SK-N-SH treated with all-trans-retinoic acid at 6 μM for 48 hours (cell line): ENCODE measurements at regions not wholly inside any gene's neighbourhood (a gene's known extent, or its start where the extent isn't known, plus 50 kb on each side); places are given as distances from the start of the nearest gene placed in this dataset.

ENCODE experiments used
- ATAC-seq: fragments of 200-7000 bp; cut with Tn5 transposase; 3 replicates; pipeline ENCODE4 v1.9.1; 2020; ENCODE audit warnings: mild to moderate bottlenecking, moderate library complexity
- ARNTL ChIP-seq: fragments of 450-650 bp; formaldehyde crosslinking; IDR thresholded peaks from 2 replicates; pipeline ENCODE4 v1.5.0; 2020; ENCODE audit warnings: low read depth, mild to moderate bottlenecking, moderate library complexity, borderline replicate concordance
- BACH2 ChIP-seq: fragments of 250-450 bp; sonication (Bioruptor Pico); IDR thresholded peaks from 2 replicates; pipeline ENCODE4 v1.9.0; 2021; ENCODE audit warnings: mild to moderate bottlenecking, borderline replicate concordance
- CREB5 ChIP-seq: fragments of 250-450 bp; sonication (Bioruptor Pico); IDR thresholded peaks from 2 replicates; pipeline ENCODE4 v1.5.1; 2020; ENCODE audit warnings: low read depth, mild to moderate bottlenecking, moderate library complexity
- CSDC2 ChIP-seq: fragments of 250-450 bp; sonication (Bioruptor Pico); IDR thresholded peaks from 2 replicates; pipeline ENCODE4 v1.5.0; 2020; ENCODE audit warnings: mild to moderate bottlenecking, moderate library complexity
- ESRRG ChIP-seq: fragments of 250-450 bp; sonication (Bioruptor Pico); IDR thresholded peaks from 2 replicates; pipeline ENCODE4 v1.6.1; 2021; ENCODE audit warnings: mild to moderate bottlenecking
- GLIS3 ChIP-seq: fragments of 250-450 bp; sonication (Bioruptor Pico); IDR thresholded peaks from 2 replicates; pipeline ENCODE4 v1.5.0; 2020; ENCODE audit warnings: mild to moderate bottlenecking, moderate library complexity
- ISL1 ChIP-seq: fragments of 250-450 bp; sonication (Bioruptor Pico); IDR thresholded peaks from 2 replicates; pipeline ENCODE4 v2.1.2; 2022; ENCODE audit warnings: mild to moderate bottlenecking, moderate library complexity
- POU6F1 ChIP-seq: fragments of 250-450 bp; sonication (Bioruptor Pico); IDR thresholded peaks from 2 replicates; pipeline ENCODE4 v1.8.0; 2021; ENCODE audit warnings: low read depth, mild to moderate bottlenecking, moderate library complexity, borderline replicate concordance
- PPARA ChIP-seq: fragments of 250-450 bp; sonication (Bioruptor Pico); IDR thresholded peaks from 2 replicates; pipeline ENCODE4 v1.5.0; 2020; ENCODE audit warnings: mild to moderate bottlenecking, borderline replicate concordance
- RARB ChIP-seq: fragments of 250-450 bp; sonication (Bioruptor Pico); IDR thresholded peaks from 2 replicates; pipeline ENCODE4 v1.8.0; 2021; ENCODE audit warnings: mild to moderate bottlenecking, moderate library complexity
- SNAI2 ChIP-seq: fragments of 250-450 bp; sonication (Bioruptor Pico); IDR thresholded peaks from 2 replicates; pipeline ENCODE4 v1.5.0; 2020; ENCODE audit warnings: mild to moderate bottlenecking, moderate library complexity
- TCF4 ChIP-seq: fragments of 250-450 bp; sonication (Bioruptor Pico); IDR thresholded peaks from 2 replicates; pipeline ENCODE4 v1.8.0; 2021; ENCODE audit warnings: mild to moderate bottlenecking, moderate library complexity, borderline replicate concordance
- TOX ChIP-seq: fragments of 250-450 bp; sonication (Bioruptor Pico); IDR thresholded peaks from 2 replicates; pipeline ENCODE4 v1.8.0; 2021; ENCODE audit warnings: mild to moderate bottlenecking, moderate library complexity, borderline replicate concordance
- TSHZ2 ChIP-seq: fragments of 250-450 bp; sonication (Bioruptor Pico); IDR thresholded peaks from 2 replicates; pipeline ENCODE4 v1.5.0; 2020; ENCODE audit warnings: mild to moderate bottlenecking, moderate library complexity
- ZC3H10 ChIP-seq: fragments of 250-450 bp; sonication (Bioruptor Pico); IDR thresholded peaks from 2 replicates; pipeline ENCODE4 v1.5.1; 2021; ENCODE audit warnings: mild to moderate bottlenecking, moderate library complexity
- ZFP3 ChIP-seq: fragments of 250-450 bp; sonication (Bioruptor Pico); IDR thresholded peaks from 2 replicates; pipeline ENCODE4 v1.5.0; 2020; ENCODE audit warnings: mild to moderate bottlenecking, moderate library complexity
- ZFP30 ChIP-seq: fragments of 450-650 bp; formaldehyde crosslinking; IDR thresholded peaks from 2 replicates; pipeline ENCODE4 v1.5.0; 2022; ENCODE audit warnings: mild to moderate bottlenecking, moderate library complexity
- ZNF565 ChIP-seq: fragments of 450-650 bp; formaldehyde crosslinking; conservative IDR thresholded peaks from 2 replicates; pipeline ENCODE4 v1.5.0; 2020; ENCODE audit warnings: low read depth, mild to moderate bottlenecking, moderate library complexity
- ZNF70 ChIP-seq: fragments of 450-650 bp; formaldehyde crosslinking; IDR thresholded peaks from 2 replicates; pipeline ENCODE4 v1.5.0; 2020; ENCODE audit warnings: mild to moderate bottlenecking, moderate library complexity
- ZNF8 ChIP-seq: fragments of 450-650 bp; formaldehyde crosslinking; IDR thresholded peaks from 2 replicates; pipeline ENCODE4 v1.5.0; 2020; ENCODE audit warnings: mild to moderate bottlenecking, moderate library complexity
- TF ChIP-seq, protein P1 (sequence below): fragments of 250-450 bp; sonication (Bioruptor Pico); IDR thresholded peaks from 2 replicates; pipeline ENCODE4 v1.8.0; 2020; ENCODE audit warnings: mild to moderate bottlenecking, moderate library complexity, borderline replicate concordance

GRCh38 chr13:78145276-78145675, 226.6 kb upstream of the EDNRB start:
- no peak for ATAC-seq
- TF ChIP-seq CREB5 (CRISPR knock-in tag) (no peak), TCF4 (CRISPR knock-in tag) (no peak), ISL1 (CRISPR knock-in tag) (no peak)

DNA sequence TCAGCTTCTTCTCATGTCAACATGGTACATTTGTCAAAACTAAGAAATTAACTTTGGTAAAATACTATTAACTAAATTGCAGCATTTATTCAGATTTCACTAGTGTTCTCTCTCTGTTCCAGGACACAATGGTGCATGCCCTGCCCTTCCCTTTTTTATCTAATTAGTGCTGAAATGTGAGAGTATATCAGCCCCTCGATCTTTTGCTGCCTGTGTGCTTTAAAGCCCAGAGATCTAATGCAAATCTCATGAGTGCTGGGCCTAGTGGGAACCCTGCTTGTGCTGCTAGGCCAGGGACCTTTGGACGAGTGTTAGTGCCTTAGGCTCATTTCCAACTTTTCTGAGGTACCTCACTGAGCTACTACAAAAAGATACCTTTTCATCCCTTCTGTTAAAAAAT, 221.1 kb upstream of the EDNRB start:
- ATAC-seq = no peak
- TF ChIP-seq ZNF70 (no peak), ZC3H10 (no peak), ARNTL (no peak), RARB (CRISPR knock-in tag) (no peak), POU6F1 (no peak), BACH2 (CRISPR knock-in tag) (no peak)

DNA sequence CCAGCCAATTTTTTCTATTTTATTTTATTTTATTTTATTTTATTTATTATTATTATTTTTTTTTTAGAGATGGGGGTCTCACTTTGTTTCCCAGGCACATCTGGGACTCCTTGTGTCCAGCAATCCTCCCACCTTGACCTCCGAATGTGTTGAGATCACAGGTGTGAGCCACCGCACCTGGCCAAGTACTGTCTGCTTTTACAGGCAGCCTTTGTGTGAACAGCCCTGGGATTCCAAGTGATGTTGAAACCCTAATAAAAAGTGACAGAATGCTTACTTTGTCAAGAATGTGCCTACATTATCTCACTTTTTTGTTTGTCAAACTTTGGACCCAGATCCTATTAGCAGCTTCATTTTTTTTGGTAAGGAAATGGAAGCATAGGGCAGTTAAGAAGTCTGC, 220.1 kb upstream of the EDNRB start:
- TF ChIP-seq ESRRG (CRISPR knock-in tag) (no peak), TSHZ2 (CRISPR knock-in tag) (no peak), ISL1 (CRISPR knock-in tag) (no peak), SNAI2 (no peak), POU6F1 (no peak), BACH2 (CRISPR knock-in tag) (no peak), ZFP3 (CRISPR knock-in tag) (no peak), ARNTL (no peak), TCF4 (CRISPR knock-in tag) (no peak), PPARA (CRISPR knock-in tag) (no peak)
- TF ChIP-seq, all 23 proteins: peak for 0
- no peak for ATAC-seq

DNA sequence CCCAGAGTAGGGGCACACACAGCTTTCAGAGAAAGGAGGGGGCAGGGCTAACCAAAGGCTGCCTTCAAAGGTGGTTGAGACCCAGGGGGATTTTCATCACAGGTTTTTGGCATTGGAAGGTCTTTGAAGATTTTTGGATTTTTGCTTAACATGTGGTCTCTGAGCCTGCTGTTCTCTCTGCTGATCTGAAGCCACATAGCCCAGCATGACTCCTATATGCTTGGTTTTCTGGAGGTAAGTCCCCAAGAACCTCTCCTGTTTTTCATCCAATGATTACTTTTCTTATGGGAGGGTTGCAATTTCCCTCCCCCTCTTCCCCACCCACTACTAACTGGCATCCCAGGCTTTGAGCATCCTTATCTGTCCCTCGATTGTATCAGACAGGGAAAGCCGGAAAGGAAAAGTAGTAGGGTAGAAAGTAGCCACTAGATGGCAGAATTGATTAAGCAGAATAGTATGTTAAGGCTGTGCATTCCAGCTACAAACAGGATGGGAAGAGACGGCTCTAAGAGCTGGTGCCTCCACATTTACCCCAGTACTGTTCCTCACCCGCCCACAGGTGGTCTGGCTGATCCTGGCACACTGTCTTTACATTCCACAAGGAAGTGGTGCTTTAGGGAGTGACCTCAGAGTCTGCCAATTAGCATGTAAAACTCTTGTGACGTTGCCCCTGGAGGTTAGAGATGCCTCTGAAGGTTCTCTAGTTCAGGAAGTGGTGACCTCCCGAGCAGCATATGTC, 218.9 kb upstream of the EDNRB start:
- ATAC-seq = peak; percentile 100
- TF ChIP-seq ZNF565 (CRISPR knock-in tag) = no peak
- no peak for TF ChIP-seq BACH2 (CRISPR knock-in tag)
- no peak for TF ChIP-seq ZFP3 (CRISPR knock-in tag)
- TF ChIP-seq ZFP30 = peak; percentile 96
- TF ChIP-seq RARB (CRISPR knock-in tag) = no peak
- TF ChIP-seq ISL1 (CRISPR knock-in tag) = no peak
- no peak for TF ChIP-seq ARNTL
- TF ChIP-seq GLIS3 (CRISPR knock-in tag) = no peak
- TF ChIP-seq, protein P1, sequence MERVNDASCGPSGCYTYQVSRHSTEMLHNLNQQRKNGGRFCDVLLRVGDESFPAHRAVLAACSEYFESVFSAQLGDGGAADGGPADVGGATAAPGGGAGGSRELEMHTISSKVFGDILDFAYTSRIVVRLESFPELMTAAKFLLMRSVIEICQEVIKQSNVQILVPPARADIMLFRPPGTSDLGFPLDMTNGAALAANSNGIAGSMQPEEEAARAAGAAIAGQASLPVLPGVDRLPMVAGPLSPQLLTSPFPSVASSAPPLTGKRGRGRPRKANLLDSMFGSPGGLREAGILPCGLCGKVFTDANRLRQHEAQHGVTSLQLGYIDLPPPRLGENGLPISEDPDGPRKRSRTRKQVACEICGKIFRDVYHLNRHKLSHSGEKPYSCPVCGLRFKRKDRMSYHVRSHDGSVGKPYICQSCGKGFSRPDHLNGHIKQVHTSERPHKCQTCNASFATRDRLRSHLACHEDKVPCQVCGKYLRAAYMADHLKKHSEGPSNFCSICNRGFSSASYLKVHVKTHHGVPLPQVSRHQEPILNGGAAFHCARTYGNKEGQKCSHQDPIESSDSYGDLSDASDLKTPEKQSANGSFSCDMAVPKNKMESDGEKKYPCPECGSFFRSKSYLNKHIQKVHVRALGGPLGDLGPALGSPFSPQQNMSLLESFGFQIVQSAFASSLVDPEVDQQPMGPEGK = no peak
- TF ChIP-seq PPARA (CRISPR knock-in tag) = no peak
- TF ChIP-seq ZNF8 (CRISPR knock-in tag) = no peak
- 0 out of 2 replicates have a peak, but pooled peaks have one; percentile 23 for TF ChIP-seq TSHZ2 (CRISPR knock-in tag)
- no peak for TF ChIP-seq CSDC2 (CRISPR knock-in tag)
- TF ChIP-seq ZNF70 = no peak
- no peak for TF ChIP-seq CREB5 (CRISPR knock-in tag)
- TF ChIP-seq TOX (CRISPR knock-in tag) = no peak
